SIG-M5 treated with dmso at 0.1 percent for 504 hours (cell line): ENCODE measurements at regions not wholly inside any gene's neighbourhood (a gene's known extent, or its start where the extent isn't known, plus 50 kb on each side); places are given as distances from the start of the nearest gene placed in this dataset.

Experiments used
- DNase-seq: peaks from one replicate; lab custom pipeline; 2025; ENCODE audit not compliant: unreplicated experiment; lab: John Stamatoyannopoulos, UW

DNA sequence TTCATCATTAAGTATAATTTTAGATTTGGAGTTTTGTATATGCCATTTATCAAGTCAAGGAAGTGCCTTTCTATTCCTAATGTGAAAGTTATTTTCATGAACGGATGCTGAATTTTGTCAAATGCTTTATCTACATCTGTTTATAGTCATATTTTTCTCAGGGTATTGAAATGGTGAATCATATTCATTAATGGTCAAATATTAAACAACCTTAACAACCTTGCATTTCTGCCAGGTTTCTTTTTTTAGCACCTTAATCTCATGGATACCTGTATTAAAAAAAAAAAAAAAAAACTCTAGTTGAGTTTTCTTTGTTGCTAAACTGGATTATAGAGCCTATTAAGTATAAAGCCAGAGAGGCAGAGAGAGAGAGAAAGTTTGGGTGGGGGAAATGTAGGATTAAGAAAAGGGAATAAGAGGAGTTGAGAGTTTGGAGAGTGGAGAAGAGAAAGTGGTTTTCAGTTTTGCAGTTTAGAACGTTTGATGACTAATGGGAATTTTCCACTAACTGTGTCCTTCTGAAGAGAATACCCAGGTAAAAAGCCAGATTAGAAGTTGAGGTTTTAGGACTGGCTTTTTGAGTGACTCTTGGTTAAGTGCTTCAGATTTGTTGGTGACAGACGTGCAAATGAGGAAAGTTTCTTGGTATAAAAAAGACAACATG is 305.0 kb downstream of the HLX start:
- no peak for DNase-seq

DNA sequence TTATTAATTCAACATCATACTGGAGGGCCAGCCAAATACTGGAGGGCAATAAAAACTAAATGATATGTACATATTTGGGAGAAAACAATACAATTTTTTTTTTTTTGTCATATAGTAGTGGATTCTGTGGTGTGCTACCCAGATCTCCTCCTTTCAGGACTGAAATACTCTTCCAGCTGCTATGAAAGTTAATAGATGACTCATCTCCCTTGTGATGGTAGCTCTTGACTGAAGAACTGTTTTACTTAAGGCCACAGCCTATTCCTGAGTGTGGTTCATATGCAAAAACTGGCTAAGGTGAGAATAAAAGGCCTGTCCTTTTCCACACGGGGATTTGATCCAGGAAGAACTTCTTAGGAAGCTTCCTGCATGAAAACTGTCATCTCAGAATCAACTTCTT is 307.9 kb downstream of the HLX start:
- no peak for DNase-seq

DNA sequence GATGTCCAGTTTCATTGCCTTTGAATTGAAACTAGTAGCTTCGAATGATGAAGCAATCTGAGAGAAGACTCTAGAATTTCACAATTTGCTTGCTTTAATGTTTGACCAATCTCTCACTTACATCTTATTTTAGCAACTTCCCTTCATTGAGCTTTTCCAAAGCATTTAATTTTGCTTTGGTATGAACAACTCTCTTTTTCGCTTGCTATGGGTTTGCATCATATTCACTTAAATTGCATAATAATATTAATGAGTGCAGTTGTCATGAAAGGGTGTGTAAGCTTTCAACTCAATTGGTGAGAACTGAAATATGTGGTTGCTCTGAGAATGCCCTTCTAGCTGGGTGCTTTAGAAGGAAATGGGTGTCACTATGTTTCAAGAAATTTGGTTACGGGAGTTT is 309.2 kb downstream of the HLX start:
- DNase-seq, result peak; percentile 97

DNA sequence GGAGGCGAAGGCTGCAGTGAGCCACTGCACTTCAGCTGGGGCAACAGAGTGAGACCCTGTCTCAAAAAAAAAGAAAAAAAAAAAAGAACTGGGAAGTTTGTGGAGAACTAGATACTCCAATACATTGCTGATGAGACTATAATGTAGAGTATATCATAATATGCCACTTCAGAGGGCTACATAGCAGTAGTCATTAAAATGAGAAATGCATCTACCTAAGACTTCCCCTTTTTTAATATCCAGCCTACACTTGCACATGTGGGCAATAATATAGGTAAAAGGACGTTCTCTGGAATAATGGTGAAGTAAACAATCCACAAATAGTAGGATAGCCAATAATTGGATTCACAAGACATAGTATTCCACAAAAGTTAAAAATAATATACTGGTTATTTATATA is 311.0 kb downstream of the HLX start:
- DNase-seq, result peak; percentile 27

DNA sequence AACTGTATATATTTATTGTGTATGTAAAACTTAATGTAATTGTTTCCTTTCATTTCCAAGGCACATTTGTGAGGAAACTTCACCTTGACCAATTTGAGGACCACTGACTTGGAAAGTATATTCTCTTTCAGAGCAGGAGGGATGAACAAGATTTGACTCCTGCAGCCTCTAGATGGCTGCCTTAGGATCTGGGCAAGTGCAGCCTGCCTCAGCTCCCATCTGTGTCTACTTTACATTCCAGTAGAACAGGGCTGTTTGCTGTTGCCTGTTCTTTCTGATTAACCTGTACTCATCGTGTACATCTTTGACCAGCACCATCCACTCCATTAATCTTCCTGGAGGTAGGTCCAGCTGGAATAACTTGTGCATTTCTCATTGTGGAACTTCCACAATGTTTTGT is 312.8 kb downstream of the HLX start:
- no peak for DNase-seq

DNA sequence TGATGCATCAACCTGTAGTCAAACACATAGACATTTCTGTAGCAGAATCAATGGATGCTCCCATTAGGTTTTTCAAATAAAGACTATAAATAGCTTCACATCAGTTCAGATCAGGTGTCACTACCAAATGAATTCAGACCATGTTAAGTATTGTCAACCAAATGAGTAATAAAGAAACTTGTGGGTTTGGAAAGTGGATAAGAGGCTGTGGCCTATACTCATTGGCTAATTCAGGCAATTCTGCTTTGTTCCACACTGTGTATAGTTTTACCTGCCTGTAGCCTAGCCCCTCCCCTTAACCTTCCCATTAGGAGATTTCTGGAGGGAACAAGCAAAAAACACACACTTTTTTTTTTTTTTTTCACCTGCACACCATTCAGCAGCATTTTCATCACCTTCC is 321.2 kb downstream of the HLX start:
- no peak for DNase-seq

DNA sequence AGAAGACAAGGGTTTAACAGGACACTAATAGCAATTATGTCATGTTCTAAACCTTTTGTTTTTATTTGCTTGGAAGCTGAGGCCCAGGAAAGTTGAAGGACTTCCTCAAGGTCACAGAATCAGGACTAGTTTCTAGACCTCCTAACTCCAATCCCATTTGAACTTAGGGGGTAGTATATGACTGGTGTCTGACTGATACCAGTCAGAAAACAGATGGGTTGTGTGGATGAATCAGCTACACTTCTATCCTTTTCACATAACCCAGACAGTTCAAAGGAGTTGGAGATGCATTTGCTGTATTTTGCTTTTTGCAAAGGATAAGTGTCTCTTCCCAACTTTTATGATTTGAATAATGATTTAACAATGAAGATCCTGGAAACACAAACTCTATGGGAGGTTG is 322.5 kb downstream of the HLX start:
- no peak for DNase-seq

DNA sequence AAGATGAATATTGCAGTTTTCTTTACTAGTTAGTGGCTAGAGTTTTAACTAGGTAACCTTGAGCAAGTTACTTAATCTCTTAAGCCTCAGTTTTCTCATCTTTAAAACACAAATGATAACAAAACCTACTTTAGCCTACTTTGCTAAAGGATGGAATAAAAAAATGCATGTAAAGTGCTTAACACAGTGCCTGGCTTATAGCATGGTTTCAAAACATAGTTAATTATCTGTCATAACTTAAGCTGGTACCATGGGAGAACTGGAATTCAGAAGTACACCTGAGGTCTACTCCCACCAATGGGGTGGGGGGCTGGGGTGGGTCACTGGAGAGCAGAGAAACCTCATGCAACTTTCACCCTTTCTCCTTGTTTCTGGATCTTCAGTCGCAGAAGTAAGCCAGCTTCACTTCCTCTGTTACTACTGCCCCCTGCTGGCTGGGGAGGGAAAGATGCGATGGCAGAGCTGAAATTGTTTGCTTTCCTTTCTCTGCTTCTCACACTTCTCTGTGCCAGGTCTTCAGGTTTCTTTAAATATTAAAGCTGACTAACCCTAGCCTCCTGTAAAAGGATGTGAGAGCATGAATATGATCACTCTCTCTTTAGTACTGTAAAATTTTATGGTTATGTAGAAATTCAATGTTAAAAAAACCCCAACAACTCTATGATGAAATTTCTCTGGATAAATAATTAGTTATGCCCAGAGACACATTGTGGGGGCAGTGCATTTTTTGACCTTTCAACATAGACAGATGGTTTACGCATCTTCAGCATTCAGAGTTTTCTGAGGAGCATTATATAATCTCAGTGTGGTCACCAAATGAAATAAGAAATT is 324.2 kb downstream of the HLX start:
- DNase-seq, result peak; percentile 82

DNA sequence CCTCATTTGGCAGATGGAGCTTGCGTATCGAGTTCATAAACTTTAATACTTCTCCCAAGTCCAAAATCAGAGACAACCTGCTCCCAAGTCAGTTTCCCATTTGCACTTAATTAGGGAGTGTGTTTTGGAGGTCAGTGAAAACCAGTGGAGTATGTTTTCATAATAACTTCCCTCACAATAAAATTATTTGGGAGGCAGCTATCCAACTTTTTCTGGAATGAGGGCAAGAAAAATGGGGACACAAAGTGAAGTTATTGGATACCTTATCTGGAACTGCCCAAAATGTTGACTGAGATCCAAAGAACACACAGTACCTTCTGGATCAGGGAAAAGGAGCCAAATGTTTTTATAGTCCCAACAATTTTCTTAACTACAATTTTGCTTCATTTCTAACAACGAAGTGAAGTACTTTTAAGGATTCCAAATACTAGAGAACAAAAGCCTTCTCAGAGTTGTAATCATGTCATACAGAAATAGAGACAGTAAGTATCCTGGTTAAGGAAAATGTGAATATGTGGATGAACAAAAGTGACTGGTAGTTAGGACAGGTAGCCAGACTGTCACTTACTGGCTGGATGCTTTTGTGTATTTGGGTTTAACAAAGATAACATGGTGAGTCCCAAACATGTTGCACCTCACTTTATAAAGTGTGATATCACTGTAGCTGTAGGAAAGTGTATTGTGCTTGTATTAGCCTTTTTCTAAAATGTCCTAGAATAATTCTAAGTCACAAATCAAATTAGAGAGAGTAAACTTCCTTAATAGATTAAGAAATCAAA is 325.0 kb downstream of the HLX start:
- DNase-seq, result no peak

DNA sequence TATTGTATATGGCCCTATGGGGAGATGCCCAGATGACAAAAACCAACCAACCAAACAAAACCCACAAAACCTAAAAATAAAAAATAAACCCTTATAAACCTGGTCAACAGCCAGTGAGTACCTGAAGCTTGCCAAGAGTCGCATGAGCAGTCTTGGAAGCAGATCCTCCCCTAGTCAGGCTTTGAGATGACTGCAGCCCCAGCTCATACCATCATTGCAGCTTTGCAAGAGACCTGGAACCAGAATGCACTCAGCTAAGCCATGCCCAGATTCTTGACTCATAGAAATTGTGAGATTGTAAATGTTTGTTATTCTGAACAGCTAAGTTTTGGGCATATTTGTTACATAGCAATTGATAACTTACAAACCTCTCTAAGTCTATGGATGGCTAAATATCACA is 326.8 kb downstream of the HLX start:
- DNase-seq, result no peak

DNA sequence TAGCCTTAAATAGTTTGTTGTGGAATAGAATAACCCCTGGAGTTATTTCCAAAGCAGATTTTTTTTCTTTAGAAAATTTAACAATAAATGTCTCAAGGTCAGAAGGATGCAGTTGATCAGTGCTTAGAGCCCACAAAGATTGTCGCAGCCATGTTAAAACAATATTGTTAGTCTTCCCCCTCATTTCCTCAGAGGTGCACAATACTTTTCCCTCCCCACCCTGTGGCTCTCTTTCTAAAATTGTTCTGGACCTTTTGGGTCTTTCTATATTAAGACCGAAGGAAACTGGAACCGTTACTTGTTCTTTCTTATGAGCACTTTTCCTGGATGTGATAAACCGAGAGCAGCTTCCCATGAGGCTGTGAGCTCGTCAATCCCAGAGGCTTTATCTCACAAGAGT is 333.7 kb downstream of the HLX start:
- no peak for DNase-seq

DNA sequence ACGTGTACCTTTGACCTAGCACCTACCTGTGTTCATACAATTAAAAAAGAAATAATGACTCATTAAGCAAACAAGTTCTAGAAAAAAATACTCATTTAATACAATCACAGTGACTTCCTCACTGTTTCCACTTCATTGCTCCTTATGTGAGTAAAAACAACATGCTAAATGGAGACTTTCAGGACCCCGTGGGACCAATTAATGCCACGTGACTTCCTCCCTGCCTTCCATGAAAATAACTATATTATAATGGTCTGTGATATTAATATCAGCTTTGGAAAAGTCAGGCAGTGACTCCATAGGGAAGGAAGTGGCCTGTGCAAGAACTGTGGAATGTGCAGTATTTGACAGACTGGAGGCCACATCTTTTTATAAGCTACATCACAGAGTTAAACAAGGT is 337.8 kb downstream of the HLX start:
- no peak for DNase-seq

DNA sequence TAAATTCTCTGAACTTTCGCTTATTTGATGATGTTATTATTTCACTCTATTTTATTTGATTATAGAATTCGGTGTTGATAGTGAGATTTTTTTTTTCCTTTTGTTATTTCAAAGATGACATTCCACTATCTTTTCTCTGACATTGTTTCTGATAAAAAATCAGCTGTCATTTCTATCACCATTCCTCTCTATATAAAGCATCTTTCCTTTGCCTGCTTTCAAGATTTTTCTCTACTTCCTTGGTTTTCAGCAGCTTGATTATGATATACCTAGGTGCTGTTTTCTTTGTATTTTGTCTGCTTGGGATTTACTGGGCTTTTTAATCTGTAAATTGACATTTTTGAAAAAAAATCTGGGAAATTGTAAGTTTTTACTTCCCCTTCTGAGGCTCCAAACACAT is 344.0 kb downstream of the HLX start:
- no peak for DNase-seq

DNA sequence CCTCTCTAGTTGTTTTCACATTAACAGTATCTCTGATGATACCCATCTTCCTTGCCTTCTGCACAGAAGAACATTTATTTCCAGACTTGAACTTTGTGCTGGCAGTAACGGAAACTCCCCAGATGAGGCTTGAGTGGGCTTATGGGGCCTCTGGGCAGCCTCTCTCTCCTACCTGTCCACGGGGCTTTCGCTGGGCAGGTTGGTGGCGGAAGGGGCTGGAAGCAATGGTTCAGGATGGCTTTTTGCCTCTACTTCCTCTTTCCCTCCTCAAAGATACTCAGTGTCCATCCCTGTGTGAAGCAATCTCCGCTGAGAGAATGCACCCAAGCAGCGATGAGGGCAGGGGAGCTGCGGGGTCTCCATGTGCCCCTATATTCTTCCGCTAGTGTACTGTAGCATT is 348.2 kb downstream of the HLX start:
- no peak for DNase-seq

DNA sequence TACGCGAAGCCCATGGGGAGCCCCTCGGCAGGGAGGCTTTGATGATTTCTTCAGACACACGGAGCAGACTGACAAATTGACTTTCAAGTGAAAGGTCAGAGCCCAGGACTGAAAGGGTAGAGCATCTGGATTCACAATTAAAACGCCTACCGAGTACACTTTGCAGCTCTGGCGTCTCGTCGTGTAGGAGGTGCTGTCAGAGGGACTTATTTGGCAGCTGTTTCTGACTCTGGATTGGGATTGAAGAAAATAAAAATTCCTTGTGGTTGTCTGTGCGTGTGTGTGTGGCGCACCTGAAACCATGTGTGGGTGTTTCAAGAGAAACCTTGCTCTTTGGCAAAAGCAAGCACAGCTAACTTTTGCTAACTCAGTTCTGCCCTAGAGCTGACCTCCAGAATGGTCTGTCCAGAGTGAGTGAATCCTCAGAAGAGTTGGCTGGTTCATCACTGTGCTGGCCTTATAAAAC is 348.7 kb downstream of the HLX start:
- no peak for DNase-seq

DNA sequence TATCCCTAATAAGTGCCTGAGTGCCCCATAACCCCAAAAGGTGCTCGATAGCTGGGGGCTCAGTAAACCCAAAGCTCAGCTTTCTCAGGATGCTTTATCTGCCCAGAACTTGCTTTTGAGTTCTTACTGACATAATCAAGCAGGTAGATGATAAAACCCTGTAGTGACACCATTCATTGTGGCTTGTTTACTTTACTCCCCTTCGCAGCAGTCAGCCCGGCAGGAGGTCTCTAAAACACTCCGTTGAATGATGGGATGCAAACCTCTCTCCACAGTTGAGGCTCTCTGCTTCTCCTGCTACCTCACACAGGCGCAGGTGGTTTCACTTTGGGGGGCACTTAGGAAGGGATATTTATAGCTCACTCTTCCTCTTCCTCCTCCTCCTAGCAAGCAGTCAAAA is 349.4 kb downstream of the HLX start:
- DNase-seq, result no peak

DNA sequence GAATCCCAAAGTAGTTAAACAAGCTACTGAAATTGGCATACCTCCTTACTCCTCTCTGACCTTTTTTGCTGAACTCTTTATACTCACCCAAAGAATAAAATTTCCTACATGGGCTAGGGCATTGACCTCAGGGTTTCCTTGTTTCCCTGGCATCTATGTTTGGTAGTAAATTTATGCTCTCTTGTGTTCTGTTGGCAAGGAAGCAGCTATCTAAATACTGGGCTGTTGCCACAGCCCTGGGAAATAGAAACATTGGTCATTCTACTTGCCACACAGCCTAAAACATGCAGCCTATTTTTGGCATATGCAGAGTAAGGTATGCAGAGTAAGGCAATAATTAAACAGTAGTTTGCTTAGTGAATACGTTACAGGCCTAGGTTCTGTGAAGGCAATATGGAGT is 351.4 kb downstream of the HLX start:
- DNase-seq, result no peak

DNA sequence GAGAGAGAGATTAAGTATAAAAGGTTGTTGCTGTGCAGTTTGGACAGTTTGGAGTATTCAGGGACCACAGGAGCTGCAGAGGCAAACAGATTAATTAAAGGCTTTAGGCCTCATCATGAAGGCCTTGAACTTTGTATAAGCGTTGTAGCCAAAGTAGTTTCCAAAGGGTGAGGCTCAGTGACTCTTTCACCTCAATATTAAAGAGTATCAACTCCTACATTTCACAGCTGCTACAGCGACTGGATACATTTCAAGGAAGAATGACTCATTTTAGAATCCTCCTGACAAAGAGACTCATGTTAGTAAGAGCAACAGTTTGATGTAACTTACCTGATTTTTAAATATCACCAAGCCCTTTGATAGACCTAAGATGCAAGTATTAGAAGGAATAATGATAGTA is 355.5 kb downstream of the HLX start:
- no peak for DNase-seq

DNA sequence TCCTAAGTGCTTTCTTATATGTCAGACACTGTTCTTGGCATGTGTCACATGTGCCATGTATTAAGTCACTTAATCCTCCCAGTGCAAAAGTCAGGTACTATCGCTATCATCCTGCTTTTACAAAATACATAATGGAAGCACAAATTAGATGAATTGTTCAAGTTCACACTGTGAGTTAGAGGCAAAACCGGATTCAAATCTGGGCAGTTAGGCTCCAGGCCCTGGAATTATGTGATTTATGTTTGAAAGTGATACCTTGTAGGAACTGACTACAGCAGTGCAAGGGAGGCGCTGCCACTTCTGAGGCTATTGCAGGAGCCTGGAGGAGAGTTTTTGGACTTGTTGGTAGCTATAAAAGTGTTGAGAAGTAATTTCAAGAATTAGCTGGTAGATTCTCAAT is 358.3 kb downstream of the HLX start:
- no peak for DNase-seq

DNA sequence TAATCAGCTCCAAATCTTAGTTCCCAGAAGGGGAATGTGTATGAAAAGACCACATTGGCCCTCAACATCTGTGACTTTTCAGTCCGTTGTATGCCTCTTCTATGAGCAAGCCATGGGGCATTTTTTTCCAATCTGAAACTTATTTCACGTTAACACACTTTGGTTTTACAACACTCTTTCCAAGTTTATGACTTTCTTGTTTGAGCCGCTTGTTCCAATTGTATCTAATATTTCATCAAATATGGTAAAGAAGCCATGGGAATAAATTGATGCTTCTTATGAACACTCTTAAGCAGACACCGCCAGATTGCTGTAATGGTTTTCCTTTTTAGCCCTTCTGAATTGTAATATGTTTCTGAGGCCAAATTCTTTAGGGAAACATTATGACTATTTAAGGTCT is 359.9 kb downstream of the HLX start:
- no peak for DNase-seq

DNA sequence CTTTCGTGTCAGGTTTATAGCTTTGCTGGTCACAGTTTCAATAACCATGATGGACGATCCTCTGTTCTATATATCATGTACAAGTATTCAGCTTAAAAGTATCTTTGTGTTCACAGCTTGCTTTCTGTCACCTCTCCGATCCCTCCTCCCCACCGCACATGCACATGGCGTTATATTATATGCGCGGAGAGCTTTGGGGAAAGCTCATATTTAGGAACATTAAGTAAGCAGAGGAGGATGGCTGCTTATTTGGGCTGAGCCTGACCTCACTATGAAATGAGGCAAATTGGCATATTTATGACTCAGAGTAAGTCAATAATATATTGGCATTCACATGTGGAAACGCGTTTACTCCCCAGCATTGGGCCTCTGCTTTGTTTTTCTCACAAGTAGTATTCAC is 360.5 kb downstream of the HLX start:
- DNase-seq, result no peak

DNA sequence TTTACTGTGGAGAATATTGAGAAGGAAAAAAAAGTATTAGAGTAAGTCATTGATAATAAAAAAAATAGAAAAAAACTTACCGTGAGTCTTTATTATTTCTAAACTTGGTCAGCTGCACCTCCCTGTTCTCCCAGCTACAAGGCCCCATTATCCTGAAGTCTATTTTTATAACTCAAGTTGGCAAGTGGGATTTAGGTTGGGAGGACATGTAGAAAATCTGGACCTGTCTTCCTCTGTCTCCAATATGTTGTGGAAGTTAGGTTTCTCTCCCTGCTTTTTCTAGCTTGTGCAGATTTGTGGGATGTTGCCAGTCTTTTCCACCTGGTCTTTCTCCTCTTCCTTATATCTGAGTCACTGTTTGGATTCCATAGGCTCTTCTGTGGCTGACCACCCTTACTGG is 361.4 kb downstream of the HLX start:
- DNase-seq, result no peak
